ENCODE measurements at regions not wholly inside any gene's neighbourhood (a gene's known extent, or its start where the extent isn't known, plus 50 kb on each side); places are given as distances from the start of the nearest gene placed in this dataset.

- H3K27me3 Mint-ChIP-seq: peaks cover 5% of the 10 kb centered on the region
- POLR2A ChIA-PET: no interaction called here
- peaks cover 9% of the 10 kb centered on the region for H3K9me3 Mint-ChIP-seq
- H3K4me1 Mint-ChIP-seq: no peaks in the 10 kb centered on the region
- CTCF ChIA-PET: no interaction called here
- no peaks in the 10 kb centered on the region for H3K36me3 Mint-ChIP-seq (ENCODE audit: low read depth)
- H3K27ac Mint-ChIP-seq: no peak overlapping the region
- DNase-seq: no peak
- H3K4me3 Mint-ChIP-seq: no peak overlapping the region
These were observed 250.1 kb downstream of the NDUFA10 start for GRCh38 chr2:239774933-239775622.

- ChIA-PET POLR2A (no interaction called here), CTCF (no interaction called here)
- no peak for DNase-seq
- Mint-ChIP-seq H3K27me3 (peaks cover 5% of the 10 kb centered on the region), H3K4me1 (no peaks in the 10 kb centered on the region), H3K9me3 (peaks cover 9% of the 10 kb centered on the region), H3K36me3 (ENCODE audit: low read depth) (no peaks in the 10 kb centered on the region), H3K4me3 (no peak overlapping the region), H3K27ac (no peak overlapping the region)
These were observed 251.0 kb downstream of the NDUFA10 start for GRCh38 chr2:239774142-239774462.

GRCh38 chr2:239773228-239774141 lies 251.7 kb downstream of the NDUFA10 start:
- Mint-ChIP-seq H3K4me1 (no peaks in the 10 kb centered on the region), H3K27ac (no peak overlapping the region), H3K4me3 (no peak overlapping the region), H3K9me3 (peaks cover 9% of the 10 kb centered on the region), H3K36me3 (ENCODE audit: low read depth) (no peaks in the 10 kb centered on the region), H3K27me3 (peaks cover 5% of the 10 kb centered on the region)
- ChIA-PET POLR2A (no interaction called here), CTCF (no interaction called here)
- DNase-seq: no peak

GRCh38 chr2:239772721-239773120 lies 252.4 kb downstream of the NDUFA10 start:
- Mint-ChIP-seq H3K4me1 (no peaks in the 10 kb centered on the region), H3K4me3 (no peak overlapping the region), H3K36me3 (ENCODE audit: low read depth) (no peaks in the 10 kb centered on the region), H3K9me3 (peaks cover 9% of the 10 kb centered on the region), H3K27ac (no peak overlapping the region), H3K27me3 (peaks cover 5% of the 10 kb centered on the region)
- CTCF ChIA-PET: no interaction called here
- POLR2A ChIA-PET: no interaction called here
- no peak for DNase-seq

GRCh38 chr2:239770246-239770639 lies 254.9 kb downstream of the NDUFA10 start:
- Mint-ChIP-seq H3K4me3 (no peak overlapping the region), H3K9me3 (peaks cover 9% of the 10 kb centered on the region), H3K36me3 (ENCODE audit: low read depth) (no peaks in the 10 kb centered on the region), H3K27ac (no peak overlapping the region), H3K27me3 (peaks cover 5% of the 10 kb centered on the region), H3K4me1 (no peaks in the 10 kb centered on the region)
- DNase-seq: no peak
- ChIA-PET CTCF (no interaction called here), POLR2A (no interaction called here)

- Mint-ChIP-seq H3K4me3 (no peak overlapping the region), H3K27ac (no peak overlapping the region), H3K4me1 (no peaks in the 10 kb centered on the region), H3K36me3 (ENCODE audit: low read depth) (no peaks in the 10 kb centered on the region), H3K27me3 (peaks cover 4% of the 10 kb centered on the region), H3K9me3 (peaks cover 9% of the 10 kb centered on the region)
- ChIA-PET POLR2A (no interaction called here), CTCF (no interaction called here)
- DNase-seq: no peak
These were observed 255.4 kb downstream of the NDUFA10 start for GRCh38 chr2:239769554-239770245.

DNA sequence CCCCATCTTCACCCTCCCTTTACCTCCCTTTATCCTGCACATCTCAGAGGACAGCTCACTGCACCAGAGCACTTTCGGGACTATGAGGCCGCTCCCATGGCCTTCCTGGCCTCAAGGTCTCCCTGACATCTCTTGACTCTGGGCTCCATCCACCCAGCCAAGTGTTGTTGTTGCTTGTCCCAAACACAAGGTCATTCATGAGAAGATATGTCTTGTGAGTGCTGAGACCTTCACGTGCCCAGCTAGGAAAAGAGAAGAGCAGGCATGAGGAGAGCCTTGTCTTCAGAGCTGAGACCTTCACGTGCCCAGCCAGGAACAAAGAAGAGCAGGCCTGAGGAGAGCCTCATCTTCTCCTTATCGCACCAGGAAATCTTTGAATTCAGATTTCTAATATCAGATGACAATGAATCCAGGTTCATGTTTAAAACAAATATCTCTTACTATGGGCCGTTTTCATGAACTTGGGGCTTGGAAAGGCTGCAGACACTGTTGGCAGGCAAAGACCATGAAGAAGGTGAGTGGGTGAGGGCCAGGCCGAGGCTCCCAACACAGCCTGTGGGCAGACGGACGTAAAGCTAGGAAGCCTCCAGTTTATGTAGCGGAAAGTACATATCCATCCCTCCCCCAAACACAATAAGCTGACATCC lies 256.1 kb downstream of the NDUFA10 start:
- H3K9me3 Mint-ChIP-seq: peaks cover 9% of the 10 kb centered on the region
- no peak overlapping the region for H3K4me3 Mint-ChIP-seq
- no peak for DNase-seq
- CTCF ChIA-PET: no interaction called here
- no peak overlapping the region for H3K27ac Mint-ChIP-seq
- H3K27me3 Mint-ChIP-seq: peaks cover 2% of the 10 kb centered on the region
- POLR2A ChIA-PET: no interaction called here
- no peaks in the 10 kb centered on the region for H3K4me1 Mint-ChIP-seq
- no peaks in the 10 kb centered on the region for H3K36me3 Mint-ChIP-seq (ENCODE audit: low read depth)

GRCh38 chr2:239768031-239768790 lies 256.9 kb downstream of the NDUFA10 start:
- DNase-seq: no peak
- peaks cover 9% of the 10 kb centered on the region for H3K9me3 Mint-ChIP-seq
- no peak overlapping the region for H3K27ac Mint-ChIP-seq
- H3K4me1 Mint-ChIP-seq: no peaks in the 10 kb centered on the region
- ChIA-PET POLR2A (no interaction called here), CTCF (no interaction called here)
- H3K36me3 Mint-ChIP-seq (ENCODE audit: low read depth): no peaks in the 10 kb centered on the region
- peaks cover 2% of the 10 kb centered on the region for H3K27me3 Mint-ChIP-seq
- no peak overlapping the region for H3K4me3 Mint-ChIP-seq

DNA sequence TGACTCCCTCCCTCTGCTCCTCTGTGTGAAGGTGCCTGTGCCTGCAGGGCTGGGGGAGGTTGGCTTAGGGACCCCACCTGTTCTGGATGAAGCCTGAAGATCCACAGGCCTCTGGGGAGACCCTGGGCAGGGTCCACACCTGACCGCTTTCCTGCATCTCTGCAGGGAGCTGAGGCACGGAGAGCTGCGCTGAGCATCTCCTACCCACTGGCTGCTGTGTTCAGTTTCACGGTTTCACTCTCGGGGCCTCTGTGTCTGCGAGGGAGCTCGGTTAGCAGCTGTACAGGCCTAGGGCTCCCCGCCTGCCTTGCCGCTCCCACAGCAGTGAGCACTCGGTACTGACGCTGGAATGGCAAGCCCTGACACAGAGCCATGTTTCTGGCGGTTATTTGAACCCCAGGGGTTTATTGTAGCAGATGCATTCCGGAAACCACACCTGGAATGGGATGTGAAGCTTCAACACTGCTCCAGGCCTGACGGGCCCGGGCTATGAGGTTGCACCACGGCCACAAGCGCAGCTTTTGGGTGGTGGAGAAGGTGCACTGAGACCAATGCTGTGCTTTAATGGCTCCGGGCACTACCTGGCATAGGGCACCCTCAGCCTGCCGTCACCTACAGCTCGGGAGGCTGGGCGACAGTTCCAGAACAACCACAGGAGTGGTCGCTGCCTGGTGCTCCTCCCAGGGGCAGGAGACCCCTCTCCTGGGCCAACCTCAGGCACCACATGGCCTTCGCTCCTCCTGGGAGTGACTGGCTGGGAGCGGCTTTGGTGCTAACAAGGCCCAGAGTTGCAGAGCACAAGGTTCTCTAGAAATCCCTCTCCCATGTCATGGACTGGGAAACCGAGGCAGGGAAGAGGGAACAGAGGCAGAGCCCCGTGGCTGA lies 257.9 kb downstream of the NDUFA10 start:
- H3K36me3 Mint-ChIP-seq (ENCODE audit: low read depth): no peaks in the 10 kb centered on the region
- H3K4me1 Mint-ChIP-seq: no peaks in the 10 kb centered on the region
- H3K9me3 Mint-ChIP-seq: peaks cover 7% of the 10 kb centered on the region
- ChIA-PET POLR2A (no interaction called here), CTCF (no interaction called here)
- DNase-seq: no peak
- no peaks in the 10 kb centered on the region for H3K27me3 Mint-ChIP-seq
- H3K4me3 Mint-ChIP-seq: no peak overlapping the region
- H3K27ac Mint-ChIP-seq: no peak overlapping the region

DNA sequence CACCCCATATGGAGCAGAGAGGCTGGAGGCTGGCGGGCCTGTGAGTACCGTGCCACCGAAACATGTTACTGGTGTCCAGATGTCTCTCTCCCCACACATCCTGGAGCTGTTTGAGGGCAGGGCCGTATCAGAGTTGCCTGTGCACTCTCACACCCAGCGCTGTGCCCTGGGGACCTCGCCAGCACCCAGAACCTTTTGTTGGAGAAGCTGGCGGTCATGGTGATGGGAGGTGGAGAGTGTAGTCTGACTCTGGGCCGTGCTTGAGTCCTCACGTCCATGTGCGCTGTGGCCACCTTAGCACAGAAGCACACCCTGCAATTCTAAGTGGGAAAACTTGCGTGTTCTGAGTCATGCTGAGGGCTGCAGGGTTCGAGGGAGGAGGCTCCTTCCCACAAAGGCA lies 259.2 kb downstream of the NDUFA10 start:
- Mint-ChIP-seq H3K27ac (no peak overlapping the region), H3K36me3 (ENCODE audit: low read depth) (no peaks in the 10 kb centered on the region), H3K4me1 (no peaks in the 10 kb centered on the region), H3K9me3 (no peaks in the 10 kb centered on the region), H3K4me3 (no peak overlapping the region), H3K27me3 (no peaks in the 10 kb centered on the region)
- no peak for DNase-seq
- ChIA-PET POLR2A (no interaction called here), CTCF (no interaction called here)

- Mint-ChIP-seq H3K27me3 (no peaks in the 10 kb centered on the region), H3K36me3 (ENCODE audit: low read depth) (no peaks in the 10 kb centered on the region), H3K9me3 (no peaks in the 10 kb centered on the region), H3K27ac (no peak overlapping the region), H3K4me3 (no peak overlapping the region), H3K4me1 (no peaks in the 10 kb centered on the region)
- no peak for DNase-seq
- CTCF ChIA-PET: no interaction called here
- POLR2A ChIA-PET: interaction anchor here (1.7 kb wide), 1 partner anchor 15 kb away, joined by 3 read pairs; no protein-coding TSS in a partner anchor
These were observed 259.9 kb downstream of the NDUFA10 start for GRCh38 chr2:239765076-239765845.
